IMR-90 (cell line): ENCODE measurements at regions not wholly inside any gene's neighbourhood (a gene's known extent, or its start where the extent isn't known, plus 50 kb on each side); places are given as distances from the start of the nearest gene placed in this dataset.

Source experiments
- ATAC-seq: fragments of 200-7000 bp; cut with Tn5 transposase; 2 replicates; pipeline ENCODE4 v1.9.1; 2020; ENCODE audit warnings: low read depth, mild to moderate bottlenecking, moderate library complexity
- BruUV-seq: library from RNA; stranded (reverse); fragments of 400-500 nt; replicated peaks from 2 replicates; lab custom pipeline; 2021; lab: Mats Ljungman, UMichigan
- CTCF ChIA-PET: fragments of 300-600 bp; formaldehyde crosslinking; extraction: SDS; loops from one replicate; lab custom pipeline; 2021; ENCODE audit warnings: antibody characterized with exemption; lab: Yijun Ruan, JAX
- POLR2A ChIA-PET: fragments of 300-600 bp; sonication (Branson Sonifier 250); formaldehyde crosslinking; loops from one replicate; lab custom pipeline; 2022; ENCODE audit warnings: antibody characterized with exemption; ENCODE audit not compliant: unreplicated experiment; lab: Charles Lee
- DNase-seq: peaks from one replicate; pipeline ENCODE4 v3.0.0; 2013
- H2AFZ ChIP-seq: replicated peaks from 2 replicates; pipeline ENCODE3; 2013; ENCODE audit warnings: low read length, mild to moderate bottlenecking; ENCODE audit not compliant: poor library complexity
- H2AK5ac ChIP-seq: 2 replicates; pipeline ENCODE4 v1.6.1; 2013; ENCODE audit warnings: low read depth, low read length, inconsistent platforms
- H2AK9ac ChIP-seq: replicated peaks from 2 replicates; pipeline ENCODE3; 2013; ENCODE audit warnings: mild to moderate bottlenecking, low read depth, low read length, moderate library complexity; ENCODE audit not compliant: poor library complexity
- H2BK120ac ChIP-seq: 2 replicates; pipeline ENCODE4 v1.6.1; 2013; ENCODE audit warnings: low read depth, low read length, inconsistent platforms
- H2BK15ac ChIP-seq: 3 replicates; pipeline ENCODE4 v1.6.1; 2013; ENCODE audit warnings: low read depth, low read length, inconsistent platforms
- H2BK20ac ChIP-seq: 2 replicates; pipeline ENCODE4 v1.6.1; 2013; ENCODE audit warnings: low read depth, mild to moderate bottlenecking, inconsistent platforms, low read length, moderate library complexity
- H2BK5ac ChIP-seq: 2 replicates; pipeline ENCODE4 v1.6.1; 2013; ENCODE audit warnings: mild to moderate bottlenecking, low read depth, low read length, inconsistent platforms; ENCODE audit not compliant: poor library complexity, severe bottlenecking
- H3K14ac ChIP-seq: replicated peaks from 2 replicates; pipeline ENCODE4 v1.6.1; 2013; ENCODE audit warnings: low read depth, low read length, inconsistent platforms
- H3K18ac ChIP-seq: 2 replicates; pipeline ENCODE4 v1.6.1; 2013; ENCODE audit warnings: low read depth, low read length, control low read depth
- H3K23ac ChIP-seq: 2 replicates; pipeline ENCODE4 v1.6.1; 2013; ENCODE audit warnings: low read depth, low read length, inconsistent platforms
- H3K27ac ChIP-seq: 2 replicates; pipeline ENCODE4 v1.5.1; 2013; ENCODE audit warnings: mild to moderate bottlenecking, control low read depth, low read length; ENCODE audit not compliant: insufficient read depth
- H3K27me3 ChIP-seq: 2 replicates; pipeline ENCODE4 v1.6.1; 2013; ENCODE audit warnings: low read length; ENCODE audit not compliant: control insufficient read depth, insufficient read depth
- H3K36me3 ChIP-seq: 2 replicates; pipeline ENCODE4 v1.6.1; 2013; ENCODE audit warnings: low read length, mixed read lengths; ENCODE audit not compliant: control insufficient read depth, insufficient read depth
- H3K4ac ChIP-seq: 2 replicates; pipeline ENCODE4 v1.6.1; 2013; ENCODE audit warnings: low read depth, low read length, inconsistent platforms
- H3K4me1 ChIP-seq: 2 replicates; pipeline ENCODE4 v1.6.1; 2013; ENCODE audit warnings: low read length, mixed read lengths; ENCODE audit not compliant: control insufficient read depth, insufficient read depth
- H3K4me2 ChIP-seq: 2 replicates; pipeline ENCODE4 v1.6.1; 2013; ENCODE audit warnings: low read depth, mild to moderate bottlenecking, control low read depth, low read length, moderate library complexity
- H3K4me3 ChIP-seq: 2 replicates; pipeline ENCODE4 v1.5.1; 2013; ENCODE audit warnings: low read depth, mild to moderate bottlenecking, control low read depth, low read length, moderate library complexity; ENCODE audit not compliant: insufficient read depth
- H3K56ac ChIP-seq: 2 replicates; pipeline ENCODE4 v1.6.1; 2013; ENCODE audit warnings: low read length, inconsistent platforms; ENCODE audit not compliant: insufficient read depth; ENCODE audit errors: extremely low read depth
- H3K79me1 ChIP-seq, 2 experiments: 2 replicates each; pipeline ENCODE4 v1.6.1; 2013; ENCODE audit warnings: low read length in 2 of 2, inconsistent platforms in 1 of 2, low read depth in 1 of 2
- H3K9ac ChIP-seq: 2 replicates; pipeline ENCODE4 v1.6.1; 2013; ENCODE audit warnings: low read depth, low read length, control low read depth
- H3K9me1 ChIP-seq: 2 replicates; pipeline ENCODE4 v1.6.1; 2013; ENCODE audit warnings: low read length, inconsistent platforms; ENCODE audit not compliant: insufficient read depth
- H3K9me3 ChIP-seq: 2 replicates; pipeline ENCODE4 v1.6.1; 2013; ENCODE audit warnings: low read length; ENCODE audit not compliant: control insufficient read depth, insufficient read depth
- H4K20me1 ChIP-seq: 2 replicates; pipeline ENCODE4 v1.6.1; 2013; ENCODE audit warnings: low read length, inconsistent platforms; ENCODE audit not compliant: insufficient read depth
- H4K5ac ChIP-seq: 2 replicates; pipeline ENCODE4 v1.6.1; 2013; ENCODE audit warnings: mild to moderate bottlenecking, low read depth, low read length, control low read depth
- H4K8ac ChIP-seq, 2 experiments: 2 replicates each; pipeline ENCODE4 v1.6.1; 2013; ENCODE audit warnings: low read depth in 2 of 2, low read length in 2 of 2, control low read depth in 1 of 2, inconsistent platforms in 1 of 2
- H4K91ac ChIP-seq: 2 replicates; pipeline ENCODE4 v1.6.1; 2013; ENCODE audit warnings: low read depth, low read length, inconsistent platforms; ENCODE audit not compliant: insufficient read depth
- BHLHE40 ChIP-seq: fragments of 150-350 bp; IDR thresholded peaks from 2 replicates; pipeline ENCODE4 v1.6.1; 2016; ENCODE audit warnings: mild to moderate bottlenecking, low read depth, low read length
- CEBPB ChIP-seq: IDR thresholded peaks from 2 replicates; pipeline ENCODE4 v1.6.1; 2012; ENCODE audit warnings: low read depth, low read length, improper control_type of control experiment
- CHD1 ChIP-seq: IDR thresholded peaks from 2 replicates; pipeline ENCODE4 v1.6.1; 2012; ENCODE audit warnings: low read depth, low read length, improper control_type of control experiment
- MAFK ChIP-seq: IDR thresholded peaks from 2 replicates; pipeline ENCODE4 v1.6.1; 2012; ENCODE audit warnings: low read depth, low read length, improper control_type of control experiment
- NFE2L2 ChIP-seq: fragments of 150-350 bp; IDR thresholded peaks from 2 replicates; pipeline ENCODE4 v1.6.1; 2016; ENCODE audit warnings: low read depth, mild to moderate bottlenecking, low read length
- POLR2A ChIP-seq: IDR thresholded peaks from 2 replicates; pipeline ENCODE4 v1.6.1; 2012; ENCODE audit warnings: mild to moderate bottlenecking, low read depth, low read length
- RAD21 ChIP-seq: IDR thresholded peaks from 2 replicates; pipeline ENCODE4 v1.6.1; 2012; ENCODE audit warnings: low read length, improper control_type of control experiment
- RCOR1 ChIP-seq: IDR thresholded peaks from 2 replicates; pipeline ENCODE4 v1.6.1; 2012; ENCODE audit warnings: mild to moderate bottlenecking, low read length, improper control_type of control experiment; ENCODE audit not compliant: insufficient replicate concordance
- RFX5 ChIP-seq: IDR thresholded peaks from 2 replicates; pipeline ENCODE4 v1.8.0; 2012; ENCODE audit warnings: low read depth, mild to moderate bottlenecking, low read length, moderate library complexity
- WGBS, 2 experiments: methylation state at CpG; one replicate each; pipeline versions ENCODE4 v1.1.5 to v1.1.7; 2013; ENCODE audit warnings: missing lambda C conversion rate in 2 of 2; ENCODE audit not compliant: insufficient read length in 1 of 2; ENCODE audit errors: extremely low coverage in 2 of 2; 5-methylcytosine and 5-hydroxymethylcytosine counted together
- dilution Hi-C: fragments of 300-500 bp; cut with HindIII; formaldehyde crosslinking; loops from one replicate; pipeline ENCODE4 v1.14.3; 2018; ENCODE audit warnings: low sequenced_read_pairs; ENCODE audit not compliant: unreplicated experiment
- in situ Hi-C: fragments of 300-500 bp; cut with MboI; formaldehyde crosslinking; loops from 3 replicates; pipeline ENCODE4 v1.14.3; 2019; ENCODE audit warnings: low sequenced_read_pairs, inconsistent platforms, mixed read lengths
- intact Hi-C: fragments of 100-400 bp; cut with micrococcal nuclease; formaldehyde crosslinking; loops from 2 replicates; pipeline ENCODE4 v1.10.0; 2022
- TF ChIP-seq, protein P1 (sequence below): conservative IDR thresholded peaks from 2 replicates; pipeline ENCODE4 v1.5.1; 2012; ENCODE audit warnings: mild to moderate bottlenecking, low read depth, low read length, improper control_type of control experiment
- TF ChIP-seq, protein P2 (sequence below): fragments of 150-350 bp; IDR thresholded peaks from 2 replicates; pipeline ENCODE4 v1.6.1; 2016; ENCODE audit warnings: low read depth, mild to moderate bottlenecking, low read length, moderate library complexity, borderline replicate concordance

- Histone ChIP-seq H2AK5ac (no peak overlapping the region), H4K20me1 (no peaks in the 10 kb centered on the region), H4K91ac (no peak overlapping the region), H3K36me3 (no peaks in the 10 kb centered on the region), H2AFZ (no peak overlapping the region), H3K4me2 (no peak overlapping the region), H3K9ac (no peak overlapping the region), H4K8ac (no peak overlapping the region), H3K4ac (no peak overlapping the region), H4K5ac (no peak overlapping the region), H3K56ac (no peak overlapping the region), H3K18ac (no peak overlapping the region), H3K9me1 (no peaks in the 10 kb centered on the region), H2AK9ac (no peak overlapping the region), H3K27ac (no peak overlapping the region), H3K79me1 (no peaks in the 10 kb centered on the region), H3K14ac (no peak overlapping the region), H2BK5ac (no peak overlapping the region), H3K9me3 (no peaks in the 10 kb centered on the region), H3K4me3 (no peak overlapping the region), H2BK120ac (no peak overlapping the region), H3K4me1 (no peaks in the 10 kb centered on the region), H3K27me3 (no peaks in the 10 kb centered on the region), H2BK20ac (no peak overlapping the region), H3K23ac (no peak overlapping the region), H2BK15ac (no peak overlapping the region)
- TF ChIP-seq, protein P1, sequence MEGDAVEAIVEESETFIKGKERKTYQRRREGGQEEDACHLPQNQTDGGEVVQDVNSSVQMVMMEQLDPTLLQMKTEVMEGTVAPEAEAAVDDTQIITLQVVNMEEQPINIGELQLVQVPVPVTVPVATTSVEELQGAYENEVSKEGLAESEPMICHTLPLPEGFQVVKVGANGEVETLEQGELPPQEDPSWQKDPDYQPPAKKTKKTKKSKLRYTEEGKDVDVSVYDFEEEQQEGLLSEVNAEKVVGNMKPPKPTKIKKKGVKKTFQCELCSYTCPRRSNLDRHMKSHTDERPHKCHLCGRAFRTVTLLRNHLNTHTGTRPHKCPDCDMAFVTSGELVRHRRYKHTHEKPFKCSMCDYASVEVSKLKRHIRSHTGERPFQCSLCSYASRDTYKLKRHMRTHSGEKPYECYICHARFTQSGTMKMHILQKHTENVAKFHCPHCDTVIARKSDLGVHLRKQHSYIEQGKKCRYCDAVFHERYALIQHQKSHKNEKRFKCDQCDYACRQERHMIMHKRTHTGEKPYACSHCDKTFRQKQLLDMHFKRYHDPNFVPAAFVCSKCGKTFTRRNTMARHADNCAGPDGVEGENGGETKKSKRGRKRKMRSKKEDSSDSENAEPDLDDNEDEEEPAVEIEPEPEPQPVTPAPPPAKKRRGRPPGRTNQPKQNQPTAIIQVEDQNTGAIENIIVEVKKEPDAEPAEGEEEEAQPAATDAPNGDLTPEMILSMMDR, result no peak
- TF ChIP-seq POLR2A (no peak), RCOR1 (no peak), RFX5 (no peak), MAFK (no peak), NFE2L2 (no peak), RAD21 (no peak), BHLHE40 (no peak), CEBPB (no peak), CHD1 (no peak)
- TF ChIP-seq, protein P2, sequence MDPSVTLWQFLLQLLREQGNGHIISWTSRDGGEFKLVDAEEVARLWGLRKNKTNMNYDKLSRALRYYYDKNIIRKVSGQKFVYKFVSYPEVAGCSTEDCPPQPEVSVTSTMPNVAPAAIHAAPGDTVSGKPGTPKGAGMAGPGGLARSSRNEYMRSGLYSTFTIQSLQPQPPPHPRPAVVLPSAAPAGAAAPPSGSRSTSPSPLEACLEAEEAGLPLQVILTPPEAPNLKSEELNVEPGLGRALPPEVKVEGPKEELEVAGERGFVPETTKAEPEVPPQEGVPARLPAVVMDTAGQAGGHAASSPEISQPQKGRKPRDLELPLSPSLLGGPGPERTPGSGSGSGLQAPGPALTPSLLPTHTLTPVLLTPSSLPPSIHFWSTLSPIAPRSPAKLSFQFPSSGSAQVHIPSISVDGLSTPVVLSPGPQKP, result no peak
- no CpG with 5 or more reads among the region's 2 CpGs for WGBS, 2 experiments
- ChIA-PET POLR2A (no interaction called here), CTCF (no interaction called here)
- DNase-seq (no peak), ATAC-seq (no peak)
- in situ Hi-C loops (no loop called here), intact Hi-C loops (no loop called here), dilution Hi-C loops (no loop called here)
- no TSS peak for BruUV-seq
These were observed 81.0 kb upstream of the KLHL25 start for GRCh38 chr15:85875756-85876155.
